T-cell (primary cell): ENCODE measurements at regions not wholly inside any gene's neighbourhood (a gene's known extent, or its start where the extent isn't known, plus 50 kb on each side); places are given as distances from the start of the nearest gene placed in this dataset.
"Not testable (repeated sequence)": the region's sequence is repeated elsewhere in the genome, so short reads cannot be mapped to it uniquely, and the experiment has no call there.

ENCODE experiments used
- ATAC-seq, 4 experiments: fragments of 200-7000 bp in 3 of 4; fragments of 150-1000 bp in 1 of 4; cut with Tn5 transposase; replicated peaks in 1 of 4; 1 replicate in 3 of 4; 2 replicates in 1 of 4; pipeline ENCODE4 v1.10.0; 2021; ENCODE audit warnings: moderate library complexity in 3 of 4, mild to moderate bottlenecking in 2 of 4, moderate number of reproducible peaks in 1 of 4
- CTCF ChIA-PET, 2 donors: fragments of 300-600 bp; sonication (Branson Sonifier 250); formaldehyde crosslinking; loops; one replicate each; lab custom pipeline; 2022; ENCODE audit warnings: antibody characterized with exemption in 2 of 2; lab: Charles Lee
- POLR2A ChIA-PET, 2 donors: fragments of 300-600 bp; sonication (Branson Sonifier 250); formaldehyde crosslinking; loops; one replicate each; lab custom pipeline; 2022; ENCODE audit warnings: antibody characterized with exemption in 2 of 2; lab: Charles Lee
- DNase-seq, 35 experiments: peaks; one replicate each; pipeline versions ENCODE4 v3.0.0 to v3.0.0-alpha.2; 2013 to 2023
- H3K27ac ChIP-seq: one replicate; pipeline ENCODE4 v1.5.1; 2013; ENCODE audit warnings: low read length
- H3K27me3 ChIP-seq, 2 experiments: replicated peaks in 1 of 2; 1 replicate in 1 of 2; 2 replicates in 1 of 2; pipeline versions ENCODE4 v1.6.1 to v1.7.0; 2013; ENCODE audit warnings: low read length in 1 of 2, mixed read lengths in 1 of 2; ENCODE audit not compliant: control insufficient read depth in 2 of 2, insufficient read depth in 2 of 2; ENCODE audit errors: extremely low read depth in 1 of 2
- H3K36me3 ChIP-seq, 2 donors: 1 replicate in 1 of 2; 2 replicates in 1 of 2; pipeline versions ENCODE4 v1.6.1 to v1.7.0; 2013; ENCODE audit warnings: low read length in 1 of 2; ENCODE audit not compliant: control insufficient read depth in 2 of 2, insufficient read depth in 1 of 2; ENCODE audit errors: extremely low read depth in 1 of 2
- H3K4me1 ChIP-seq, 2 experiments: 1 replicate in 1 of 2; 2 replicates in 1 of 2; pipeline versions ENCODE4 v1.6.1 to v1.7.0; 2013; ENCODE audit warnings: low read length in 2 of 2, mixed read lengths in 1 of 2; ENCODE audit not compliant: insufficient read depth in 2 of 2, control insufficient read depth in 1 of 2; ENCODE audit errors: extremely low read depth in 1 of 2
- H3K4me3 ChIP-seq, 2 donors: 1 replicate in 1 of 2; 2 replicates in 1 of 2; pipeline versions ENCODE4 v1.5.1 to v1.7.0; 2013; ENCODE audit warnings: mild to moderate bottlenecking in 2 of 2, low read length in 1 of 2, moderate library complexity in 1 of 2; ENCODE audit not compliant: control insufficient read depth in 1 of 2; ENCODE audit errors: extremely low read depth in 1 of 2
- H3K9me3 ChIP-seq: 2 replicates; pipeline ENCODE4 v1.7.0; 2013
- H3K27ac Mint-ChIP-seq, 2 donors: one replicate each; pipeline ENCODE4 v1.8.0; 2020 to 2021; ENCODE audit warnings: mild to moderate bottlenecking in 2 of 2, mixed read lengths in 2 of 2
- H3K27me3 Mint-ChIP-seq, 2 donors: one replicate each; pipeline ENCODE4 v1.8.0; 2021 to 2022; ENCODE audit warnings: mixed read lengths in 2 of 2
- H3K36me3 Mint-ChIP-seq: one replicate; pipeline ENCODE4 v1.8.0; 2021; ENCODE audit warnings: mixed read lengths
- H3K4me1 Mint-ChIP-seq, 3 donors: one replicate each; pipeline ENCODE4 v1.8.0; 2020 to 2022; ENCODE audit warnings: mixed read lengths in 3 of 3, mild to moderate bottlenecking in 1 of 3
- H3K4me3 Mint-ChIP-seq, 3 donors: one replicate each; pipeline ENCODE4 v1.8.0; 2020 to 2022; ENCODE audit warnings: mild to moderate bottlenecking in 3 of 3, mixed read lengths in 3 of 3, moderate library complexity in 3 of 3
- H3K9me3 Mint-ChIP-seq, 3 donors: one replicate each; pipeline ENCODE4 v1.8.0; 2020 to 2022; ENCODE audit warnings: mixed read lengths in 3 of 3
- WGBS: methylation state at CpG from one replicate; pipeline ENCODE4 v1.1.5; 2013; ENCODE audit warnings: missing lambda C conversion rate; ENCODE audit not compliant: insufficient coverage; 5-methylcytosine and 5-hydroxymethylcytosine counted together

GRCh38 chr12:131444220-131445164 lies 266.4 kb upstream of the SFSWAP start:
- WGBS = 90% methylated on average over 19 of the region's 24 CpGs
- no peak for DNase-seq
- Histone ChIP-seq H3K4me1 (no peaks in the 10 kb centered on the region), H3K4me3 (no peak overlapping the region), H3K36me3 (no peaks in the 10 kb centered on the region), H3K9me3 (no peaks in the 10 kb centered on the region), H3K27ac (no peak overlapping the region), H3K27me3 (peaks cover 0 to 7% of the 10 kb centered on the region in 2 experiments)
- Mint-ChIP-seq H3K27me3 (peaks cover 0 to 3% of the 10 kb centered on the region in 2 donors), H3K9me3 (peaks cover 0 to 4% (median 0%) of the 10 kb centered on the region in 3 donors), H3K36me3 (no peaks in the 10 kb centered on the region), H3K27ac (no peak overlapping the region), H3K4me1 (no peaks in the 10 kb centered on the region), H3K4me3 (no peak overlapping the region)
- ChIA-PET POLR2A (no interaction called here), CTCF (no interaction called here)
- no peak for ATAC-seq

- 50% methylated on average over 6 of the region's 13 CpGs for WGBS
- Histone ChIP-seq H3K4me3 (no peak overlapping the region), H3K9me3 (no peaks in the 10 kb centered on the region), H3K36me3 (no peaks in the 10 kb centered on the region), H3K27ac (no peak overlapping the region), H3K4me1 (no peaks in the 10 kb centered on the region), H3K27me3 (peaks cover 0 to 7% of the 10 kb centered on the region in 2 experiments)
- DNase-seq (no peak), ATAC-seq (no peak)
- Mint-ChIP-seq H3K9me3 (peaks cover 0 to 4% (median 0%) of the 10 kb centered on the region in 3 donors), H3K36me3 (no peaks in the 10 kb centered on the region), H3K27ac (no peak overlapping the region), H3K27me3 (peaks cover 0 to 3% of the 10 kb centered on the region in 2 donors), H3K4me3 (no peak overlapping the region), H3K4me1 (no peaks in the 10 kb centered on the region)
- ChIA-PET CTCF (no interaction called here), POLR2A (no interaction called here)
Measured at GRCh38 chr12:131445184-131445774, 265.6 kb upstream of the SFSWAP start.

- Mint-ChIP-seq H3K27ac (no peak overlapping the region), H3K27me3 (peaks cover 0 to 3% of the 10 kb centered on the region in 2 donors), H3K4me3 (no peak overlapping the region), H3K9me3 (peaks cover 0 to 4% (median 0%) of the 10 kb centered on the region in 3 donors), H3K36me3 (no peaks in the 10 kb centered on the region), H3K4me1 (no peaks in the 10 kb centered on the region)
- Histone ChIP-seq H3K27me3 (peaks cover 0 to 7% of the 10 kb centered on the region in 2 experiments), H3K36me3 (no peaks in the 10 kb centered on the region), H3K4me3 (no peak overlapping the region), H3K27ac (no peak overlapping the region), H3K9me3 (no peaks in the 10 kb centered on the region), H3K4me1 (no peaks in the 10 kb centered on the region)
- ATAC-seq = no peak
- ChIA-PET POLR2A (no interaction called here), CTCF (no interaction called here)
- no CpG with 5 or more reads among the region's 12 CpGs for WGBS
- DNase-seq = no peak
Measured at GRCh38 chr12:131445795-131446194, 265.1 kb upstream of the SFSWAP start.

DNA sequence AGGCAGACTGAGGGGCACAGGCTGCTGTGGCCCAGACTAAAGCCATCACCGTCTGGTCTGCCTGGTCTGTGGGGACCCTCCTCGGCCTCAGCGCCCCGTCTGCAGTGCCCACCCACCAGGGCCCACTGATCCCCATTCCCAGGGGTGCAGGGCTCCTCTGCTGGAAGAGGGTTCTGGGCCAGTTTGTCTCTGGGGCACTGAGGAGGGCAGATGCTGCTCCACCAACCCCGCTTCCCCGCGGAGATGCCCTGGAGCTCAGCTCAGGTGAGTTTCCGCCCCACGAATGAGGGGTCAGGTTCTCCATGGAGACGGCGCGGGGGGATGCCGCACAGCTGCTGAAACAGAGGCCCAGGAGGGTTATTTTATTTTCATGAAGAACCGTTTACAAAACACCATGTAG lies 263.3 kb upstream of the SFSWAP start:
- 100% methylated on average over 1 of the region's 14 CpGs for WGBS
- H3K4me1 ChIP-seq, H3K9me3 ChIP-seq, H3K27me3 Mint-ChIP-seq, H3K36me3 ChIP-seq, ATAC-seq, POLR2A ChIA-PET, H3K27ac Mint-ChIP-seq, CTCF ChIA-PET, H3K4me3 ChIP-seq, H3K27ac ChIP-seq, DNase-seq, H3K36me3 Mint-ChIP-seq, H3K4me1 Mint-ChIP-seq, H3K4me3 Mint-ChIP-seq: not testable (repeated sequence)
- H3K27me3 ChIP-seq = peaks cover 0 to 11% of the 10 kb centered on the region in 2 experiments
- H3K9me3 Mint-ChIP-seq = peaks cover 0 to 14% (median 7%) of the 10 kb centered on the region in 3 donors

- Histone ChIP-seq H3K4me1 (no peaks in the 10 kb centered on the region), H3K9me3 (no peaks in the 10 kb centered on the region), H3K4me3 (no peak overlapping the region), H3K27me3 (peaks cover 0 to 11% of the 10 kb centered on the region in 2 experiments), H3K27ac (no peak overlapping the region), H3K36me3 (no peaks in the 10 kb centered on the region)
- 74% methylated on average over 10 of the region's 13 CpGs for WGBS
- POLR2A ChIA-PET = no interaction called here
- Mint-ChIP-seq H3K4me1 (peaks cover 0 to 3% (median 0%) of the 10 kb centered on the region in 3 donors), H3K9me3 (peaks cover 0 to 14% (median 7%) of the 10 kb centered on the region in 3 donors), H3K36me3 (no peaks in the 10 kb centered on the region), H3K27me3 (peaks cover 2 to 7% of the 10 kb centered on the region in 2 donors), H3K4me3 (no peak overlapping the region), H3K27ac (no peak overlapping the region)
- CTCF ChIA-PET = no interaction called here
- DNase-seq = no peak
- ATAC-seq = no peak
Measured at GRCh38 chr12:131448254-131448795, 262.6 kb upstream of the SFSWAP start.

GRCh38 chr12:131449027-131449426 lies 261.9 kb upstream of the SFSWAP start:
- no peak for ATAC-seq
- ChIA-PET CTCF (no interaction called here), POLR2A (no interaction called here)
- H3K27ac Mint-ChIP-seq = no peak overlapping the region
- H3K27me3 Mint-ChIP-seq = peaks cover 2 to 7% of the 10 kb centered on the region in 2 donors
- Histone ChIP-seq H3K4me3 (no peak overlapping the region), H3K9me3 (no peaks in the 10 kb centered on the region), H3K27me3 (peaks cover 0 to 11% of the 10 kb centered on the region in 2 experiments), H3K36me3 (no peaks in the 10 kb centered on the region), H3K4me1 (no peaks in the 10 kb centered on the region), H3K27ac (no peak overlapping the region)
- H3K9me3 Mint-ChIP-seq = peaks cover 0 to 14% (median 7%) of the 10 kb centered on the region in 3 donors
- no peaks in the 10 kb centered on the region for H3K36me3 Mint-ChIP-seq
- DNase-seq = no peak
- peaks cover 0 to 3% (median 0%) of the 10 kb centered on the region in 3 donors for H3K4me1 Mint-ChIP-seq
- WGBS = no CpG with 5 or more reads among the region's 6 CpGs
- no peak overlapping the region for H3K4me3 Mint-ChIP-seq
